GM06990 (cell line): ENCODE measurements at regions not wholly inside any gene's neighbourhood (a gene's known extent, or its start where the extent isn't known, plus 50 kb on each side); places are given as distances from the start of the nearest gene placed in this dataset.

Experiments used
- DNase-seq: peaks from one replicate; pipeline ENCODE4 v3.0.0-alpha.2; 2011; ENCODE audit not compliant: insufficient read length; ENCODE audit errors: extremely low read depth
- H3K27me3 ChIP-seq: replicated peaks from 2 replicates; pipeline ENCODE4 v1.6.0; 2011; ENCODE audit warnings: low read length; ENCODE audit not compliant: control insufficient read depth, insufficient read depth
- H3K36me3 ChIP-seq: 2 replicates; pipeline ENCODE4 v1.5.1; 2011; ENCODE audit warnings: low read length; ENCODE audit not compliant: control insufficient read depth, insufficient read depth
- H3K4me3 ChIP-seq: replicated peaks from 2 replicates; pipeline ENCODE4 v1.5.1; 2011; ENCODE audit warnings: low read depth, mild to moderate bottlenecking, control low read depth, low read length
- CTCF ChIP-seq: IDR thresholded peaks from 2 replicates; pipeline ENCODE4 v1.5.1; 2011; ENCODE audit warnings: low read length, control low read depth, mild to moderate bottlenecking, inconsistent platforms; ENCODE audit not compliant: insufficient read depth, poor library complexity, severe bottlenecking

- no peaks in the 10 kb centered on the region for H3K27me3 ChIP-seq
- no peaks in the 10 kb centered on the region for H3K36me3 ChIP-seq
These were observed 898.2 kb upstream of the USP15 start for GRCh38 chr12:61362037-61362436.

GRCh38 chr12:61365001-61365400 lies 895.2 kb upstream of the USP15 start:
- no peak for DNase-seq
- no peak overlapping the region for H3K4me3 ChIP-seq
- no peaks in the 10 kb centered on the region for H3K36me3 ChIP-seq
- no peak for TF ChIP-seq CTCF
- no peaks in the 10 kb centered on the region for H3K27me3 ChIP-seq

More at GRCh38 chr12:61362037-61362436, 898.2 kb upstream of the USP15 start:
- no peak overlapping the region for H3K4me3 ChIP-seq
- DNase-seq: no peak
- TF ChIP-seq CTCF: no peak

- no peaks in the 10 kb centered on the region for H3K27me3 ChIP-seq
- H3K36me3 ChIP-seq: no peaks in the 10 kb centered on the region
- no peak overlapping the region for H3K4me3 ChIP-seq
- no peak for DNase-seq
- TF ChIP-seq CTCF: no peak
These were observed 892.9 kb upstream of the USP15 start for GRCh38 chr12:61367281-61367785.

- Histone ChIP-seq H3K36me3 (no peaks in the 10 kb centered on the region), H3K27me3 (no peaks in the 10 kb centered on the region), H3K4me3 (no peak overlapping the region)
- no peak for DNase-seq
- no peak for TF ChIP-seq CTCF
These were observed 890.8 kb upstream of the USP15 start for GRCh38 chr12:61369241-61369910.

- no peak for DNase-seq
- no peak overlapping the region for H3K4me3 ChIP-seq
- no peaks in the 10 kb centered on the region for H3K27me3 ChIP-seq
- TF ChIP-seq CTCF: no peak
- no peaks in the 10 kb centered on the region for H3K36me3 ChIP-seq
These were observed 875.7 kb upstream of the USP15 start for GRCh38 chr12:61384511-61384910.

- Histone ChIP-seq H3K27me3 (no peaks in the 10 kb centered on the region), H3K36me3 (no peaks in the 10 kb centered on the region), H3K4me3 (no peak overlapping the region)
- no peak for TF ChIP-seq CTCF
- no peak for DNase-seq
These were observed 874.4 kb upstream of the USP15 start for GRCh38 chr12:61385771-61386170.
